Right renal pelvis (tissue), 4 donors: ENCODE measurements at regions not wholly inside any gene's neighbourhood (a gene's known extent, or its start where the extent isn't known, plus 50 kb on each side); places are given as distances from the start of the nearest gene placed in this dataset.
A peak's percentile ranks its signal among the peaks of the same experiment; 100 is the strongest.

ENCODE experiments used
- DNase-seq, 4 donors: peaks; one replicate each; pipeline ENCODE4 v3.0.0-alpha.2; 2013; ENCODE audit warnings: low read depth in 4 of 4, low spot score in 3 of 4, missing footprints in 1 of 4

- no peak for DNase-seq
Measured at GRCh38 chr10:30256084-30256483, 93.0 kb downstream of the MTPAP start.

DNA sequence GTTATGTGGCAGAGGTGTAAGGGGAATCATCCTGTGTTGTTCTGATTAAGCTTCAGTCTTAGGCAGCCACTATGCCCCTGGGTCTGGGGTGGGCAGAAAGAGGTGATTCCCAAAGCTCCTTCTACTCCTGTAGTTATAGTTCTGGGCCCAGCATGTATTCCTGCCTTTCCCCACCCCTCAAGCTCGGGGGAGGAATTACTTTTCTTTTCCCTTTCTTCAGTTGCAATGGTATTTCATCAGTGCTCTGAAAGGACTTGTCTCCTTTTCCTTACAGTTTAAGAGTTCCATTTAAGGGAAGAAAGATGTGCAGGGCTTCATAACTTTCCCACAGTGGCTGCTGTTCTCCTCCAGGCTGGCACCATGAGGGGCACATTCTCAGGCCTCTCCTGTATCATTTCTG, 94.2 kb downstream of the MTPAP start:
- DNase-seq, result no peak

- DNase-seq, result no peak
Measured at GRCh38 chr10:30248728-30249127, 100.3 kb downstream of the MTPAP start.

DNA sequence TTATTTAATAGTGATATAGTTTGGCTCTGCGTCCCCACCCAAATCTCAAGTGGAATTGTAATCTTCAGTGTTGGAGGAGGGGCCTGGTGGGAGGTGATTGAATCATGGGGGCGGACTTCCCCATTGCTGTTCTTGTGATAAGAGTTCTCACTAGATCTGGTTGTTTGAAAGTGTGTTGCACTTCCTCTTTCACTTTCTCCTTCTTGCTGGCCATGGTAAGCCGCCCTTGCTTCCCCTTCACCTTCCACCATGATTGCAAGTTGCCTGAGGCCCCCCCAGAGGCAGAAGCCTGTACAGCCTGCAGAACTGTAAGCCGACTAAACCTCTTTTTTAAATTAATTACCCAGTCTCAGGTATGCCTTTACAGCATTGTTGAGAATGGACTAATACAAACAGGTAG, 101.4 kb downstream of the MTPAP start:
- DNase-seq, result no peak

GRCh38 chr10:30241422-30242110, 107.5 kb downstream of the MTPAP start:
- DNase-seq, result no peak

DNA sequence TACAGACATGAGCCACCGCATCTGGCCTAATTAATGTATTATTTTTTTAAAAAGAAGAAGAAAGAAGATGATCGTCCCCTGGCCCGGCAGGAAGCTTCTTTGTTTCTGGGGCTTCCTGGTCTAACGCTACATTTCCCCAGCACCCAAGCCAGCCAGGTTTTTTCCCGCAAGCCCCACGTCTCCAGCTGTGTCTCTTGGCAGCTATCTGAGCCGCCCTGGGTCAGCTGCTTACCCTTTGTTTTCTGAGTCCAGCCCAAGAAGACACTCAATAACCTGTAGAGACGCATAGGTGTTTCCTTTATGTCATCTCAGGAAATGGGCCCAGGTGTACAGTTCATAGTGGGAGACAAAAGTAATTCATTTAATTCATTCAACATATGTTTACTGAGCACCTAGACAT, 110.2 kb downstream of the MTPAP start:
- no peak for DNase-seq

GRCh38 chr10:30233186-30233959, 115.7 kb downstream of the MTPAP start:
- no peak for DNase-seq

DNA sequence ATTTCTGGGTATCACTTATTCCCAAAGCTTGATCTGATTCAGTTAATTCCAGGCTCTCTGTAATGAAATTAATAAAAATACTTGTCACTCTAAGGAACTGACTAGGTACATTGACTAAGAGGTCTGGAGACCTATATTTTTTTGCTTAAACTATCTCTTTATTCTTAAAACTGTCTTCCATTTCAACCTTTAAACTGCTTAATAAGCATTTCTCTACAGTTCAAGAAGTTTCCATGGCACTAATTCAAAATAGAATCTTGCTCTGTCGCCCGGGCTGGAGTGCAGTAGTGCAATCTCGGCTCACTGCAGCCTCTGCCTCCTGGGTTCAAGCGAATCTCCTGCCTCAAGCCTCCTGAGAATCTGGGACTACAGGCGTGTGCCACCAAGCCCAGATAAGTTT, 117.4 kb downstream of the MTPAP start:
- no peak for DNase-seq

GRCh38 chr10:30231071-30231652, 117.9 kb downstream of the MTPAP start:
- DNase-seq, result no peak

GRCh38 chr10:30229536-30229935, 119.5 kb downstream of the MTPAP start:
- DNase-seq, result no peak

- no peak for DNase-seq
Measured at GRCh38 chr10:30228417-30229036, 120.6 kb downstream of the MTPAP start.

DNA sequence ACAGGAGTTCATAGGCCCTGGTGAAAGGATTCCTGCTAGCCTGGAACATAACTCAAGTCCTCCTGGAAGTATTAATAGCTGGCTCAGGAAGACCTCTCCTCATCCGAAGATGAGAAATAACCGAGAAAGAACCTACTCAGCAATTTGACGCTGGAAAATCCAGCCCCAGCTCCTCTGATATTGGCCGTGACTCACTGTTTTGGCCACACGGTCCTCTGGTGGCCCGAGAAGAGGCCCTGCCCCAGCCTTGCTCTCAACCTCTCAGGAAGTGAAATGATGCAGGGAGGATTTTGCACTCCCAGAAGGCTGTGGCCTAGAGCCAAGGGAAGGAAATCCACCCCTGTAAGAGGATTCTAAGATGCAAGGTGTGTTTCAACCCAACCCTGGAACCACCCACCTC, 121.6 kb downstream of the MTPAP start:
- DNase-seq, result no peak

DNA sequence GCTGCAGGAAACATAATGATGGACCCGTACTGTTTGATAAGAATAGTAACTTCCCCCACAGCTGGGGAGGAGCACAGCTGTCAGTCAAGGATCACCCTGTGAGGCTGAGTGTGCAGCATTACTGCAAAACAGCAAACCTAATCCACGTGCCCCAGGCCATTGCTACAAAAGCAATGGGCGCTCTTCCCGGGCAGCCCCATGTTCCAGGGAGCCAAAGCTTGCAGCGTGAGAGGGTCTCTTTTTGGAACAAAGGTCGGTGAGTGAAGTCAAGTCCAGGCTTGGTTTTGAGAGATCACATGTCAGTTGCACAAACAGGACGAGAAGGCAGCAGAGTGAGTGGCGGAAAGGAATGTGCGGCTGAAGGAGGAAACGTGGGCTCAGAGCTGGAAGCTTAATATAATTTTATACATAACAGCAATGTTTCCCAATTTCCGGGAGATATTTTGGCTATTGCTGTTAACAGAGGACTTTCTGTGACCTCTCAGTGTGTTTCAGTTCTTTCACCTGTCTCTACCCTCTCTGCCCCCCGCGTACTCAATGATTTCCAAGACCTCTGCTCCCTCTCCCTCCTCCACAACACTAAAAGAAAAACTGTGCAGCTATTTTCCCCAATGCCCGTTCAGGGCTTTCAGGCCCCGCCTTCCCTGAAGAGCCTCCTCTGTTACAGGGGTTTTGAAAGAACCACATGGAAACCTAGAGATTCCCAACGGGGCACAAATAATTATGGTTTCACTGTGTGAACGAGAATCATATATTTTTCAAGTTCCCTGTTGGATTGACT, 128.9 kb downstream of the MTPAP start:
- DNase-seq, result peak in 2 of 4 donors; percentile 33 to 61

DNA sequence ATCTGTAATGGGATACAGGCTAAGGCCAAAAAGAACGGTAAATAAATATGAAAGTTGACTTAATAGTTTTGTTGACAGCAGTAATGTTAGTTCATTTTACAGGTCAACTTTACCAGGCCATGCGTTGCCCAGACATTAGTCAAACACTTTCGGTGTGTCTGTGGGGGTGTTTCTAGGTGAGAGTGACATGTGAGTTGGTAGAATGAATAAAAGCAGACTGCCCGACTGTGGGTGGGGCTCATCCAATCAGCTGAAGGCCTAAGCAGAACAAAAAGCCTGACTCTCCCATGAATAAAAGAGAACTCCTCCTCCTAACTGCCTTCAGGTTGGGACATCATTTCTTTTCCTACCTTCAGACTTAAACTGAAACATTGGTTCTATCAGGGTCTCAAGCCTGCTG, 132.3 kb downstream of the MTPAP start:
- no peak for DNase-seq

GRCh38 chr10:30215623-30216022, 133.5 kb downstream of the MTPAP start:
- peak in 1 of 4 donors; percentile 32 for DNase-seq

DNA sequence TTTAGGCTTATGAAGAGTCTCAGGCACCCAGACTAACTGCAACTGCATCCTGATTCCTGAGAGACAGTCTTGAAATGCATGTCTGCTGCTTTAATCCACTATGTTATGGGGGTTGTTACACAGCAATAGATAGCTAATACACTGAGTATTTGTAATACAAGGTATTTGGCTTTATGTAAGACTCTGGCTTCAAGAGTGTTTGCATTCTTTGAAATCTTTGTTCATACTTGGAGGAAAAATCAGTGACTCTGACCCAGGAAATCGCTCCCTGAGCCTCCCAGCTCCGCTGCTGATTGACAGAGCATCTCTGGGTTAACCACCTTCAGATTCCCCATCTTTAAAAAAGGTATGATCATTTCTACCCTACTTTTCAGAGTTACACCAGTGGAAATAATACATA, 133.9 kb downstream of the MTPAP start:
- no peak for DNase-seq

DNA sequence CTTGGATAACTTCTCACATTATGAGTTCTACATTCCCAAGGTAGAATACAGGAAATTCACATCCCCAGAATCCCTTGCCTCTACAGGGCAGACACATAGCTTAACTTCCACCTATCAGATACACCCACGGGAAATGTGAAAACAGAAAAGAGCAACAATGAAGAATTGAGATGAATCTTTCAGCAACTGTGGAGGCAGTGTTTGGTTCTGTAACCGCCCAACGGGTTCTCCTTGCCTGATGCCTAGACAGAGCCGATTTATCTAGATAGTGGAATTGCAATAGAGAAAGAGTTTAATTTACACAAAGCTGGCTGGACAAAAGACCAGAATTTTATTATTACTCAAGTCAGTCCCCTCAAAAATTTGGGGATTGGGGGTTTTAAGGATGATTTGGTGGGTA, 138.8 kb downstream of the MTPAP start:
- DNase-seq, result no peak

- DNase-seq, result no peak
Measured at GRCh38 chr10:30208330-30208729, 140.7 kb downstream of the MTPAP start.

- DNase-seq, result no peak
Measured at GRCh38 chr10:30207485-30208052, 141.5 kb downstream of the MTPAP start.

DNA sequence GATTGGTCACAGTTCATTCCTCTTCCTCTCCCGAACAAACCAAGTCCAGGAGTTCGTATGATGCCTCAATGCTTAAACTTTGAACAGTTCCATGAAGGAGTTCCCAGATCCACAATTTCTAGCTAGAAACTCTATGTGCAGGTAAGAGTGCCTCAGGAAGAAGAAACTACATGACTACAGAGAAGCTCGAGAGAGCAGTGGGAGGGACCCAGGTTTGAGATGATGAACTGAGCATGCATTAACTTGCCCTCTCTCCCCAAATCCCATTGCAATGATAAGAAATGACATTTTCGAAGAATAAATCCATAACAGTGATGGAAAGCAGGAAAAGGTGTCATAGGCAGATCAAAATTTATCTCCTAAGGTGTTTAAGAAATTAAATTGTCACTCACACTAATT, 140.6 kb upstream of the JCAD start:
- DNase-seq, result no peak
